GM12892 (cell line): ENCODE measurements at regions not wholly inside any gene's neighbourhood (a gene's known extent, or its start where the extent isn't known, plus 50 kb on each side); places are given as distances from the start of the nearest gene placed in this dataset.

ENCODE experiments used
- DNase-seq: peaks from one replicate; pipeline ENCODE4 v3.0.0; 2011; ENCODE audit not compliant: insufficient read length
- FAIRE-seq: peaks from 2 replicates; lab custom pipeline; 2011; peaks lifted over from hg19 to GRCh38; lab: Jason Lieb, UNC
- POLR2A ChIP-seq: IDR thresholded peaks from 2 replicates; pipeline ENCODE4 v1.6.1; 2011; ENCODE audit warnings: low read depth, low read length, control low read depth
- POLR2AphosphoS5 ChIP-seq: IDR thresholded peaks from 2 replicates; pipeline ENCODE4 v1.6.1; 2011; ENCODE audit warnings: low read depth, low read length, control low read depth
- TAF1 ChIP-seq: IDR thresholded peaks from 2 replicates; pipeline ENCODE4 v1.6.1; 2011; ENCODE audit warnings: low read depth, mild to moderate bottlenecking, control low read depth, low read length, borderline replicate concordance

DNA sequence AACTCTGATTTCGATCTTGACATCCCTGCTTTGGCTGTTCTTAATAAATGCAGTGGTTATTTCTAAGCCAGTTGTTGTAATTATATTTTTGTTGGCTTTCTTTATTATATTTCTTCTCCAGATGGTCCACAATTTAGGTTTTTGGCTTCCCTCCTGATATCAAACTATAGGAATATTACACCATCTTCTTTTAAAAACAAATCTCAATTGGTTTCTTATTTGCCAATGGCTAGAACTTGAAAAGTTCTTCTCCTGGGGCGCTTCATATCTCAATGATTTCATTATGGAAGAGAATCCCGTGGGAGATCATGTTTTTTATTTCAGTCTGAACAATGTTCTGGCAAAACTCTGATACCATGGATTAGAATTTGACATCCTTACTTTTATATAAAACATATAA lies 292.3 kb downstream of the FLRT2 start:
- TF ChIP-seq POLR2AphosphoS5: no peak
- TF ChIP-seq TAF1: no peak
- no peak for TF ChIP-seq POLR2A
- DNase-seq (no peak), FAIRE-seq (no peak)

DNA sequence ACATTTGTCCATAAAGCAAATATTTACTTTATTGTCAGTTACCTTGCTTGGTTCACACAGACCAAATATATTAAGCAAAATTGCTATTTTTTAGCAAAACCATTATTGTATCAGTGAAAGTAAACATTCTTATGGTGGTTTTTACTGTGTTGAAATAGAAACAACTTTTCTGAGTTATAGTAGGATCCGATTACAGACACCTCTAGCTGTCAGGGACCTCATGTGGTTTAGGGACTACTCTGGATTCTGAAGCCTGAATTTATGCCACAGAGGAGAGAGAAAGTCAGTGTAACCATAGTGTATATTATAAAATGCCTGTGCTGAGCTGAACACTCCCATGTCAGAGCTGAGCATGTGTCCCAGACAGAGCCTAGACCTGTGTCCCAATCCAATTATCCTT lies 287.5 kb downstream of the FLRT2 start:
- no peak for DNase-seq
- TF ChIP-seq POLR2AphosphoS5 (no peak), TAF1 (no peak), POLR2A (no peak)
- no peak for FAIRE-seq

DNA sequence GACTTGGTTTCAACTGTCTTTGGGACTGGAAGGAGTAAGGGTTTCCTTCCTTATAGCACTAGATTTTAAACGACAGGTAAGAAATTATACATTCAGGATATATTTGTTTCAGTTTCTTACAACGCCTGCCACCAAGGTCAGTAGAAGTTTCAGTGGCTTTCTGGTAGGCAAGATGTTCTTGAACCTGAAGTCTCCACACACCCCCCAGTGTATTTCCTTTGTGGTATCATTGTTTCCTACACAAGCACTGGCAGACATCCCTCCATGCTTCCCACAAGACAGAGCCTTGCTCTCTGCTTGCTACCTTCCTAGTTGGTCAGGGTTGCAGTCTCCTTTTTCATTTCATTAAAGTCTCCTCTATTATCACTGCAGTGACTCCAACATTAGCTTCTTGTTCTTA lies 283.1 kb downstream of the FLRT2 start:
- FAIRE-seq: no peak
- TF ChIP-seq POLR2A (no peak), POLR2AphosphoS5 (no peak), TAF1 (no peak)
- no peak for DNase-seq

DNA sequence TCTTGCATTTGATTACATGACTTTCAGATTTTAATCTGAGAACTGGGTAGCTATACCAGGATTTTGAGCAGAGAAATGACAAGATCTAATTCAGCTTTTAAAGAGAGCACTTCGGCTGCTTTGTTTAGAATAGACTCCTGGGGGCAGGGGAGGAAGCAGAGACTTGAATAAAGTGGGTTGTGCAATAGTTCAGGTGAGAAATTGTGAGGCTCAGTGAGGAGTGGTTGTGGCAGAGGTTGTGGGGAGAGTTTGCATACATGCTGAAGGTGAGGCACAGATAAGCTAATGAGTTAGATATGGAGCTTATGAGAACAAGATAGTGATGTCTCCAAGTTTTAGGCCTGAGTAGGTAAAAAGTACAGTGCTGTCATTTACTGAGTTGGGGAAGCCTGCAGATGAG lies 281.4 kb downstream of the FLRT2 start:
- FAIRE-seq (no peak), DNase-seq (no peak)
- TF ChIP-seq TAF1 (no peak), POLR2A (no peak), POLR2AphosphoS5 (no peak)

DNA sequence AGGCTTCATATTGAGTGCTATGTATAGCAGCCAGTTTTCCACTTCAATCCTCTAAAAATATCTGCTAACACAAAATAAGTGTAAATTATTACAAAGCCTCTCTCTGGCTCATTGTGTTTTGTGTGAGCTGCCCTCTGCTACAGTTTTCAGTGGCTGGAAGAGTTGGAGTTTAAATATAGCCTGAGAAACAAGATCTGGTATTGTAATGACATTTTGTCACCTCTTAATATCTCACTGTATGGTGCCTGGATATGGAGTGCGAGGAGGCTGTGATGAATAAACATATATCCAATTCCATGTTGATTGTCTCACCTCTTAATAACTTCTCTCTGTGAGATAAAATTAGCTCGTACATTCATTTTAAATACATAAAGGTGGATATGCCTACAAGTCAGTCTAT lies 269.7 kb downstream of the FLRT2 start:
- no peak for FAIRE-seq
- DNase-seq: no peak
- TF ChIP-seq POLR2A (no peak), POLR2AphosphoS5 (no peak), TAF1 (no peak)

DNA sequence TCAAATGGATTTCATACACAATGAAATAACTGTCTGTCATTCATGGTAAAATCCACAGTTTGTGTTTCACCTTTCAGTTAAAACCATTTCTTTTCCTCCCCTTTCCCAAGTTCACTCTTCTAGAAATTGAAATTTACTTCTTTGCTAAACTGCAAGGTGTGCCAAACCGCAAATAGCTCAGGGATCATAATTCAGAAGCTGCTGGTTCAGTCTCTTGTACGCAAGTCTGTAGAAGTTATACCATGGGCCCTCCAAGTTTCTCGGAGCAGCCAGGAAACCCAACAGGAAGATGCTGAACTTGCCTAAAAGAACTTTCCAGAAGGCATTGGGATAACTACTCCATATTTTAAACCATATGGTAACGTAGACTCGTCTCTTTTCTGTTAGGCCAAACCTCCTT lies 268.9 kb downstream of the FLRT2 start:
- FAIRE-seq (no peak), DNase-seq (no peak)
- TF ChIP-seq TAF1 (no peak), POLR2AphosphoS5 (no peak), POLR2A (no peak)

DNA sequence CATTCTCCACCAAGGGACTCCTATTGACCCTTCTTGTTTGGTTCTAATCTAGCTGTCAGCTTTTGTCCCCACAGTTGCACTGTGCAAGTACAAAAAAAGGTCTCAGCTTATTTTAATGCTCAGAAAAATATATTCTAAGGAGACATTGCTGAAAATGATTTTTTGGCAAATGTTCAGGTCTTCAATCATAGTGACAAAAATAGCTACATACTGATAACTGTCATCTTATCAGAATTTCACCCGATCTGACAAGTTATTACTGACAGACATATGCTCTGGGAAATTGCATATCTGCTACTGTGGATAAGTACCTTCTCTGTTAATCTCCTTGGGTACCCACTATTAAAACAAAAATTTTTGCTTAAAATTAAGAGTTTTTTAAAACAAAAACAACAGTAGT lies 263.6 kb downstream of the FLRT2 start:
- no peak for FAIRE-seq
- TF ChIP-seq POLR2A: no peak
- TF ChIP-seq POLR2AphosphoS5: no peak
- TF ChIP-seq TAF1: no peak
- DNase-seq: no peak

DNA sequence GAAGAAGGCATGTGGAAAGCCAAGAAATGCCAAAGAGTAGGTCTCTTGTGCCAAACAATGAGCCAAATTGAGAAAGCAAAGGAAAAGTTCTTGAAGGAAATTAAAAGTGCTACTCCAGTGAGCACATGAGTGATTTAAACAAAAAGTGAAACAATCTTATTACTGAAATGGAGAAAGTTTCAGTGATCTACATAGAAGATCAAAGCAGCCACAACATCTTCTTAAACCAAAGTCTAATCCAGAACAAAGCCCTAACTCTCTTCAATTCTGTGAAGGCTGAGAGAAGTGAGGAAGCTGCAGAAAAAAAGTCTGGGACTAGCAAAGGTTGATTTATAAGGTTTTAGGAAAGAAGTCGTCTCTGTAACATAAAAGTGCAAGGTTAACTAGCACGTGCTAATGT lies 259.6 kb downstream of the FLRT2 start:
- no peak for FAIRE-seq
- no peak for DNase-seq
- no peak for TF ChIP-seq TAF1
- no peak for TF ChIP-seq POLR2A

DNA sequence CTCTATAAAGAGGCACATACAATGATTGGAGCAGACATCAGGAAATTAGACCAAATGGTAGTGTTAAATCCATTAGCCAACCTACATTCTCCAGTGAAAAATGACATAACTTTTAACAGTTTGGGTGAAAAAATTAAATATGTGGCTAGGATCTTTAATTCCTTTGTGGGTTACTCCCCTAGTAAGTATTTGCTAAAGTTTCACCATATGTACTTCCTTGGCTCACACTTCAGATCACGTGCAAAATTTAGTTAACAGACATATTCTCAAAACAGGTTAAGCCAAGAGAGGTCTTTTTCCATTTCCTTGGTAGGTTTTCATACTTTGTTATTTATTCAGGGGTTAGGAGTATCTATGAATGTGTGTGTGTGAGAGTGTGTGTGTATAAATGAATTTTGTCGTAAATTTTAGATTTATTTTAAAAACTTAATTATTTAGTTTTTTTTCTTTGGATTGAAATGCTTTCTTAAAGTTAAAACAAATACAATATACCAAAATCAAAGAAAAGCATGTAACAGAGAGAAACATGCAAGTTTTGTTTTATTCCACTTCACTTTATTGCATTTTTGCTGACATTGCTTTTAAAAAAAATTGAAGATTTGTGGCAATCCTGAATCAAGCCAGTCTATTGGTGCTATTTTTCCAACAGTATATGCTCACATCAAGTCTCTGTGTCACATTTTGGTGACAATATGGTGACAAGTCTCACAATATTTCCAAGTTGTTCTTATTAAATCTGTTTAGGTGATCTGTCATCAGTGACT lies 258.7 kb downstream of the FLRT2 start:
- TF ChIP-seq POLR2A (no peak), POLR2AphosphoS5 (no peak), TAF1 (no peak)
- FAIRE-seq: no peak
- no peak for DNase-seq

DNA sequence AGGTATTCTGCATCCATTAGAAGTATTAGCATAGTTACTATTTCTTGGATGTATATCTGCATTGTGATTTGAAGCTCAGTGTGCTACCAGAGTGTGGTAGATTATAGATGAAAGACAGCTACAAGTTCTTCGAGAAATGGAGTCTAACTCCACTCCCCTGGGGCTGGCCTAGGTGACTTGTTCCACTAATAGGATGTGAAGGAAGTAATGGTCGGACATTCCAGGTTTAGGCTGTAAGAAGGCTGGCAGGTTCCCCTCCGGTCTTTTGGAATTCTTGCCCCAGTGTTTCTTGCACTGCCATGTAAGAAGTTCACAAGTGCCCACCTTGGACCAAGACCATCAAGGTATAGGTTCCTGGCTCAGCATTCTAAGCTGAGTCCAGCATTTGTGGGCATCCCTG lies 236.4 kb downstream of the FLRT2 start:
- DNase-seq (no peak), FAIRE-seq (no peak)
- TF ChIP-seq POLR2A (no peak), TAF1 (no peak), POLR2AphosphoS5 (no peak)

DNA sequence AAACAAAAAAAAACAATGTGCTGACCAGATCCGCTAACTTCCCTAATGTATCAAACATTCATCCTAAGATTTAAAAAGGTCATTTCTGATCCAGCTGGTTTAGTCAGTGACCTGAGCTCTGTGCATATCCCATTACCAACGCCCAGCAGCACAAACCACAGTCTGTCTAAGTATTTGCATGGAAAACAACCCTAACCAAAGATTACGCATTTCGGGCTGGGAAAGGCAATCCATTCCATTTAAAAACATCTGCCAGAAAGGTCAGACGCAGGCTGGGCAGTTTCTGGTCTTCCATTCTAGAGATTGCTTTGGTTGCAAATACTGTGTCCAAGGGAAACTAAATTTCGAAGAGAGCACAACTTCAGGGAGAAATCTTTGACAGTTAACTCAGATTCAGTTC lies 234.9 kb downstream of the FLRT2 start:
- DNase-seq (no peak), FAIRE-seq (no peak)
- TF ChIP-seq POLR2AphosphoS5 (no peak), POLR2A (no peak), TAF1 (no peak)

DNA sequence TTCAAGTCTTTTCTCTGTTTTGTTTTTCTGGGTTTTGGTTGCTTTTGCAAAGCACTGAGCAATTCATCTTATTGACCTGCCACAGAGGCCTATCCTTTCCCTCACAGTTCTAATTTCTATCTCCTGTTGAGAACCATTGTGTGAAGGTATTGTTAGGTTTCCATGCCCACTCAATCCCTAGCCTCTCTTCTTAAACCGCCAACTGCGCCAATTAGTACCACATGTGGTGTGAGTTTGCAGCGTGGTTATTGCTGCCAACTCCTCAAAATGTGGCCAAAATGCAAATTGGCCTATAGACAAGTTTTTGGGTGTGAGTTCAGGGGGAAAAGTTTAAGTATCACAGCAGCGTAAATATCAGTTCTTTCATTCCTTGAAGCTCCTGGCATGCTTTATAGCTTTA lies 232.6 kb downstream of the FLRT2 start:
- TF ChIP-seq TAF1 (no peak), POLR2A (no peak), POLR2AphosphoS5 (no peak)
- FAIRE-seq (no peak), DNase-seq (no peak)
